HG02623 (cell line): ENCODE measurements at regions not wholly inside any gene's neighbourhood (a gene's known extent, or its start where the extent isn't known, plus 50 kb on each side); places are given as distances from the start of the nearest gene placed in this dataset.

Experiments
- ATAC-seq: cut with Tn5 transposase; IDR thresholded peaks from one replicate; pipeline ENCODE4 v1.9.1; 2021; ENCODE audit warnings: moderate library complexity; ENCODE audit not compliant: unreplicated experiment

DNA sequence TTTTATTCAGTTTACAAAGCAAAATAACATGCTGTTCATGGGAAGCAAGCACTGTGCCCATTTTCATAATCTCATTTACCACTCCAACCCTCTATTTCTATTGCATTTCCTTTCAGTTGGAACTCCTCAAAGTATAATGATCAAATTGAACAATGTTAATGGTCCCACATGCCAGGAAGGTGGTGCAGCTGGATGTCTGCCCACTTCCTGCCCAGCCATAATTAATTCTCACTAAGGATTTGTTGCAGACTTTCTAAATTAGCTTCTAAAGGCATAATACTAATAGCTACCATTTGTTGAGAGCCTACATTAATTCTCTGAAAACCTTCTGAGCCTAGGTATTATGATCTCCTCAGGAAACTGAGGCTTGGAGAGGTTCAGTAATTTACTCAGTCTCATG is 316.1 kb upstream of the TPM1 start:
- ATAC-seq: no peak

DNA sequence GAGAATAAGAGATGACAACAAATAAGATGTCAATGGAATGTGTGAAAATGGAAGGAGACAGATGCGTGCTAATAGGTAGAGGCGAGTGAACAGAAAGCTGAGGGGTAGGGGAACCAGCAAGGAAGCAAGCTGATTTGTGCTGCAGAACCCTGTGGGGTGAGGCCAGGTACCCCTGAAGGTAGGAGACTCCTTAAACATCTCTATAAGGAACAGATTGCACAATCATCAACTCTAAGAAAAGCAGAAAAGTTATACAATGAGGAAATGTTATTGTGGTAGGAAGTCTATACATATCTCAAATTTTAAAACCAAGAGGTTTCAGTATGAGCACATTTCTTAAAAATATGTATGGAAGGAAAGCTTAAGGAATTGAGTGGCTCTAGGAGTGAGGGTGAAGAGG is 315.0 kb upstream of the TPM1 start:
- ATAC-seq: no peak

DNA sequence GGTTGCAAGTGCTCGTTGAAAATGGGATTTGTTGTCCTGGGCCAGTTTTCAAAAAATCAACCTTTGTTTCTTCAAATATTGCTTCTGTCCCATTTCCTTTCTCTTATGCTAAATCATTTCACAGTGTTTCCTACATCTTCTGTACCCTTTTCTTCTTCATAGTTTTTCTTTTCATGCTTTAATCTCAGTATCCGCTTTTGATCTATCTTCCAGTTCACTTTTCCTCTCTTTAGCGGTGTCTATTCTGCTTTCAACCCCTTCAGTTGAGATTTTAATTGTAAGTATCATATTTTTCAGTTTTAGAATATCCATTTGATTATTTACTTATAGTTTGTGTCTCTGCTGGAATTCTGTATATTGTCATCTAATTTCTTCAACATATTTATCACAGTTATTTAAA is 311.7 kb upstream of the TPM1 start:
- no peak for ATAC-seq

DNA sequence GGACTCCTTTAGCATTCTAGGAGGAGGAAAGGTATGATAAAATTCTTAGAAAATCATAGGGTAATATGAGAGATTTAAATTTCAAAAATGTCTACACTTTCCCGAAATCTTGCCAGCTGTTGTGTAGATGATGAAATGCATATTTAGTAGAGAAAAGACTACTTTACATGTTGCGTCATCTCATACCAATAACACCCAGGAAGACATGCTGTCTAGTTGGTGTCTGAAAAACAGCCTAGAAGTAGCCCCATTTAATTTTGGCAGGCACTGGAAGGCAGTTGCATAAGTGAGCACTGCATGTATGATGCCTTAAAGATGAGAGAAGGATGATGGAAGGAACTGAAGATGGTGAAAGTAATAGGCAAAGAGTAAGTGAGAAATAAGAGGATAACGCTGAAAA is 310.5 kb upstream of the TPM1 start:
- ATAC-seq: no peak

DNA sequence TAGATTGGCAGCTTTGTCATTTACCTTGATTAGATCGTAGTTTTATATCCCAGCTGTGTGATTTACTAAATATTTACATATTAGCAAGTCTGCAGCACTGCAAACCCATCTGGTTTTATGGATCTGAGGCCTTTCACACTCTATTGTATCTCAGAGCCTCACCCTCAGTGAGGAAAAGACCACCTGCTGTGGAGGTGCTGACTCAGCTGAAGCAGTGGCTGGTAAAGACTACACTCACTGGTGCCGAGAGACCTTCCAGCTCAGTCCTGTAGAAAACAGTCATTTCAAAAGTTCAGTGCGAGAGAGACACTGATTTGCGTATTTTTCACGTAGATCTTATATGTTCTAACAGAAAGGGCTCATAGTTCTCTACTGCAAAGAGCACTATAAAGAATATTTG is 307.8 kb upstream of the TPM1 start:
- no peak for ATAC-seq

DNA sequence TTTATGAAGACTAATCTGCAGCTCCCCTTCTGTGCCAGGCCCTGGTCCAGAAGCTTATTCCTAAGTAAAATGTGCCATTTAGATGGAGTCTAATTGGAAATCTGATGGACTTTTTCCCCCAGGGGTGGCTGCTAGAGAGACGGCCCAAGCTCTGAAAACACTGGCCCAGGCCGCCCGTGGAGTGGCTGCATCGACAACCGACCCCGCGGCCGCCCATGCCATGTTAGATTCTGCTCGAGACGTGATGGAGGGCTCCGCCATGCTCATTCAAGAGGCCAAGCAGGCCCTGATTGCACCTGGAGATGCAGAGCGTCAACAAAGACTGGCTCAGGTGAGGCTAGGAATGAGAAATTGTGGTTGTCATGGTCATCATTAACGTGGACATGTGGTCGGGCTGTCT is 305.8 kb upstream of the TPM1 start:
- ATAC-seq: no peak

DNA sequence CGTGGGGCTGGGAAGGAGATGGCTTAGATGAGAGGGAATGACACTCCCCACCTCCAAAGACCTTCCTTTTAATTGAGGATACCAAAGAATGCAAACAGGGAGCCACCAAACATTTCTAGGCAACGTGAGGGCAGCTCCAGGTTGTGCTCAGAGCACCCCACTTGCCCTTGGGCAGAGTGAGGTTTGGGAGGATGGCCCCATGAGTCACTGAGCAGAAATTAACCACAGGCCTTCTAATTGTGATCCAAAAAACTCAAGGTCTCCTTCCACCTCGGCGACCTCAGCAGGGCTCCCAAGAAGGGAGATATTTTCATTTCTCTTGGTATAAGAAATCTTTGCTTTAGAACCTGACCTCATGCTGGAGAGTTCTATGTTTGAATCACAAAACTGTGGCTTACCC is 305.0 kb upstream of the TPM1 start:
- ATAC-seq: no peak

DNA sequence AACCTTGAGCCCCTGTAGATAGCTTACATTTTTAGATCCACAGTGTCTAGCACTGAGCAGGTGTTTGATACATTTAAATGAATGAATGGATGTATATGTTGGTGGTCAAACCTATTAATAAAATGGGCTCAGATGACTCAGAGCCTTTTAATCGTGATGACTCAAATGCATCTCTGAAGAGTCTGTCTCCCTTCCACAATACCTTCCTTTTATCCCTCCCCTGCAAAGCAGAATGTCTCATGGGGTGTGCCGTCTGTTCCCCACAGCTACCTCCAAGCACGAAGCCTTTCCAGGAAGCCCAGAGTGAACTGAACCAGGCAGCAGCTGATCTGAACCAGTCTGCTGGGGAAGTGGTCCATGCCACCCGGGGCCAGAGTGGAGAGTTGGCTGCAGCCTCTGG is 303.5 kb upstream of the TPM1 start:
- ATAC-seq: no peak

DNA sequence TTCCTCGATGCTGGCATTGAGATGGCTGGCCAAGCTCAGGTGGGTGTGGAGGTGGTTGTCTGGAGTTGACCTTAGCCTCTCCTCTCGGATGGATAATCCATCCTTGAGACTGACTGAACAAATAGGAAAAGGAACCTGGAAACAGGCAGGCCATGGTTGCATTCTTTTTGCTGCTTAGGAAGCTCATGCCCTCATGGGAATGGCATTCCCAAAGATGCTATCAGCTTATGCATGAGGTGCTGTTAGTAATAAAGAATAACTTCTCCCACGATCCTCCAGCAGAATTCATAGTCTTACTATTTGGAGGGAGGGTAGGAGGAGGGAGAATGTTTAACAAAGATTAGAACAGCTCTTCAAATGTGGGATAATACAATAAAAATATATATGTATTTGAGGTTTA is 303.0 kb upstream of the TPM1 start:
- ATAC-seq: no peak

DNA sequence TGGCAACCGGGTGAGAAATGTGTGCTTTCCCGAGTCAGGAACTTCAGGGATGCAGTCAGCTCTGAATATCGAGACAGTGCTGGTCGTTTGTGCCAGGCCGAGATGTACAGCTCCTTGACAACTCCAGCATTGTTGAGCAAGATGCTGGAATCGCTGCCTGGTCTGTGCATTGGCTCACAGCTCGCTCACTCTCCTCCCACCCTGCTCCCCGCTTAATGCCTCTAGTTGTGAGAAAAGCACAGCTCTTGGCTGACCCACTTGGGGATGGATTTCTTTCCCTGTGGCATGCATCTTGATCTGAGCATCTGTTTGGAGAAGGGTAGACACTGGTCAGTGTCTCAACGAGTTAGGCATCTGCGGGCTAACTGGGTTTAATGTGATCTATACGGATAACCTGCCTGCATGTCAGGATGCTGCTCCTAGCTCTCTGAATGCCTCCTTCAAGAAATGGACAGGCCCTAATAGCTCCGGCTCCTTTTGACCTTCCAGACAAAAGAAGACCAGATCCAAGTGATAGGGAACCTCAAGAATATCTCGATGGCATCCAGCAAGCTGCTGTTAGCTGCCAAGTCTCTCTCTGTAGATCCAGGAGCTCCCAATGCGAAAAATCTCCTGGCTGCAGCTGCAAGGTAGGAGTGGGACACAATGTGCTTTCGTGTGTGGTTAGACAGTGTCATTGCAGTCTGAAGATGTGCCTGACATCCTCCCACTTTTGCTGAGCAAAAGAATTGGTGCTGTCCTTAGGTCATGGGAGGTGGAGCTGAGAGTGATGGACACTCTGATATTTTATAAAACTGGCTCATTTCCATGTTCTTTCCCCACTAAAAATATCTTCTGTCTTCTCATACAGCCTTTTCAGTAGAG is 302.2 kb upstream of the TPM1 start:
- no peak for ATAC-seq

DNA sequence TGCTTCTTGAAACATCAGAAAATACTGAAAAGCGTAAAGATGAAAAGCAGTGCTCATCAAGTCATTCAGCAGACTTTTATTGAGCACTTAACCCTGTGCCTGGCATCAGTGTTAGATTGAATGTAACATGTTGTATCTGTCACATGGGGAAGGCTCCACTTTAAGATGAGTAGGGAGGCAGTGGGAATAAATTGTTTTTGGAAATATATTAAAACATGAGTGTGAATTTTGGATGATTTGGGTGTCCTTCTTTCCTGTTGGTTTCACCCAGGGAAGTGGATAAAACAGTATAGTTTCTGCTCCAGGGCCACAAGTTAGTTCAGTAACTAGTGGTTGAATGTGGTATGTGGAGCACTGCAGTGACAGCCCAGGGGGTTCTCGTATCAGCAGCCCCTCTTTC is 301.4 kb upstream of the TPM1 start:
- ATAC-seq: no peak

DNA sequence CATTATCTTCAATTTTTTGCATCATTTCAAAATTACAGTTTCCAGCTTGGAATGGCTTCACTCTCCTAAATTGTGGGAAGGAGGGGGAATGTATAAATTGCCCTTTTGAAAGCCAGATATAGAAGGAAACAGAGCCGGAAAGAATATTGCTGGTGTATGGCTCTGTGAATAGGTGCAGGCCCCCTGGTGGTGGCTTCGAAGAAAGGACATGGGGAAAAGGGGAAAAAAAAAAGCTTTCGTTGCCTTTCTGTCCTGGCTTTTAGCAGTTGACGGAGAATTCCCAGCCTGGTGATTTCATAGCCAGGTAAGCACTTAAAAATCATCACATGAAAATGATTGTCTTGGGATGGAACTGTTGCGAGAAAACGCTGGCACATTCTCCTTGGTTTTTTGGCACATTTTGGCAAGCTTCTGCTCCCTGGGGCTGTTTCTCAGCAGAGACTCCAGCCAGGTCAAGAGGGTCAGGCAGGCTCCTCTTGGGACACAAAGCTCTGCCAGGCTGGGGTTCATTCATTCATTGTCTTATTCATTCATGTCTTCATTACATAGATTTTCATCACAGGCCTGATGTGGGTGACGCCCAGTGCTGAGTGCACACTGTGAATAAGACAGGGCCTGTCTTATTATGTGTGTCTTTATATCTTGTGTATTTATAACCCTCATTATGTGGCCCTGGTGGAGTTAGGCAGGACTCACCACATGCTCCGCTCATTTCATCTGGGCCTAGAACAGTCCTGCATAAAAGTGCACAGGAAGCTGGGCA is 300.0 kb upstream of the TPM1 start:
- ATAC-seq: no peak

DNA sequence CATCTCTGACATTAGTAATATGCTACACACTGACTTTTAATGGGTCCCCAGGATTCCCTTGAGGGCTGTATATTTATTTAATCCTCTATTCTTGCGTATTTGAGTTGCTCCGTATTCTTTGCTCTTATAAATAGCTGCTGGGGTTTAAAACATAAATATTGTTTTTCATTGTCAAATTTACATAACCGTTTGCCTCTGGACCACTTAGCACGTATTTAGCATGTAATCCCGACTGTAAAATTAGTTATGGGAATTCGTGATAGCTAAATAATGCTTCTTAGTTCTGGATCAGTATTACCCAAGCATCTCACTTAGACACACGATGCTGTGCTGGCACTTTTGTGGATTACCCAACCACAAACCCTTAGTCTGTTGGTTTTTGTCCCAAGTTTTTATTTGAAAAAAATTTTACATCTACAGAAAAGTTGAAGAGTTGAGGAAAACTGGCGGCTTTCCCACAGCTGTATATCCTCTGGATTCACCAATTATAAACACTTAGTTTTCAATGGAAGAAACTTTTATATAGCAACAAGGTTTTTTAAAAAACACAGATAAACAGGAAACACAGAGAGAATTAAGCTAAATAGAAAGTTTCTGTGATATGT is 296.8 kb upstream of the TPM1 start:
- no peak for ATAC-seq

DNA sequence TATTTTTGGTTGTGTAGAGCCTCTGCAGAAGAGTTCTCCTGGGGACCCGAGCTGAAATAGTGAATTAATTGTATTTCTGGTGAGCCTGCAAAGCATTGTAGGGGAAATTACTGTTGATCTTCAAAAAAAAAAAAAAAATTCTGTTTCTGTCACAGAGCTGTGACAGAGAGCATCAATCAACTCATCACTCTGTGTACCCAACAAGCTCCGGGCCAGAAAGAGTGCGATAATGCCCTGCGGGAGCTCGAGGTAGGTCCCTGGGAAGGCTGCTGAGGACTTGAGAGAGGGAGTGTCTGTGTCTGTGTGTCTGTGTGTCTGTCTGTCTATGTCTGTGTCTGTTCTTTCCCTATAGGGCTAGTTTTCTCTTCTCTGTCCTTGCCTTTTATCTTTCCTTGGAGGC is 294.4 kb upstream of the TPM1 start:
- ATAC-seq: no peak

DNA sequence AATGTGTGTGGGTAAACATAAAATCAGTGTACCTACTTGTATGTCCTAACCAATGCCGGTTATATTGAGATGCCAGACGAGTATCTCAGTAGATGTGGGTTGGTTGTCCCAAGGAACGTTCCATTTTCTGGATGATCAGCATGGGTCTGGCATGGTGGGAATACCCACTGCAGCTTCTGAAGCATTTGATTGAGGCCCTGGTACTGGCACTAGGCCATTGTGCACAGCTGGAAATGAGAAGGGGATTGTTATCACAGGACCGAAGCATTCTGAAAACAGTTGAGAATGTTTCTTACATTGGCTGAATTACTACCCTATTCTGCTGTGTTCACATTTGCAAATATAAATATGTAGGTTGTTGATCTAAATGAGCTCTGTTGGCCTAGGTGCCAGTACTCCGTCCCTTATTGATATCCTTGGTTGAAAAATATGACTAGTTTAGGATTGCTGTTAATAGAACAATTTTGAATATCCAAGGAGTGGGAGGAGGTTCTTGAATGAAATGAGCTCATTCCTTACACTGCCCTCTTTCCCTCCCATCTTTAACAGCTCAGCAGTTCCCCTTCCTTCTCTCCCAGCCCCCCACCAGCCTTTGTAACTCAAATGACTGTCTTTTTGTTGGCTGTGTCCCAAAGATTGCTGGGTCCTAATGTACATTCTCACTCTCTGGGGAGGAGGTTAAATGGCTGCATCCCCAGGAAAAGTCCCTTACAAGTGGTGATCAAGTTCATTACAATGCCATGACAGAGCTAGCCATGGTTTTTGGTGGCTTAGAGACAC is 293.3 kb upstream of the TPM1 start:
- ATAC-seq: no peak

DNA sequence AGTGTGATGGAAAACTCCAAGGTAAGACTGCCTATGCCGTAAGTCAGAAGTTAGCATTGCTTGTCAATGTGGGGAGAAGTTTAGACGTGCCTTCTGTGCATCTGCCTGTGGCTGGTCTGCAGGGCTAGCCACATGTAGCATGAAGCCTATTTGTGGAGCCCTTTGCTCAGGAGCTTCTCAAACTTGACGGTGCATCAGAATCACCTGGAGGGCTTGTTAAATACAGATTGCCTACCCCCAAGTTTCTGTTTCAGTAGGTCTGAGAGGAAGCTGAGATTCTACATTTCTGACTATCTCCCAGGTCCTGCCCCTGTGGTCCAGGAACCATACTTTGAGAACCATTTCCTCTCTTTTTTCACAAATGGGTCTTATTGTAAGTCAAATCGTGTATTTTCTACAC is 292.1 kb upstream of the TPM1 start:
- no peak for ATAC-seq

DNA sequence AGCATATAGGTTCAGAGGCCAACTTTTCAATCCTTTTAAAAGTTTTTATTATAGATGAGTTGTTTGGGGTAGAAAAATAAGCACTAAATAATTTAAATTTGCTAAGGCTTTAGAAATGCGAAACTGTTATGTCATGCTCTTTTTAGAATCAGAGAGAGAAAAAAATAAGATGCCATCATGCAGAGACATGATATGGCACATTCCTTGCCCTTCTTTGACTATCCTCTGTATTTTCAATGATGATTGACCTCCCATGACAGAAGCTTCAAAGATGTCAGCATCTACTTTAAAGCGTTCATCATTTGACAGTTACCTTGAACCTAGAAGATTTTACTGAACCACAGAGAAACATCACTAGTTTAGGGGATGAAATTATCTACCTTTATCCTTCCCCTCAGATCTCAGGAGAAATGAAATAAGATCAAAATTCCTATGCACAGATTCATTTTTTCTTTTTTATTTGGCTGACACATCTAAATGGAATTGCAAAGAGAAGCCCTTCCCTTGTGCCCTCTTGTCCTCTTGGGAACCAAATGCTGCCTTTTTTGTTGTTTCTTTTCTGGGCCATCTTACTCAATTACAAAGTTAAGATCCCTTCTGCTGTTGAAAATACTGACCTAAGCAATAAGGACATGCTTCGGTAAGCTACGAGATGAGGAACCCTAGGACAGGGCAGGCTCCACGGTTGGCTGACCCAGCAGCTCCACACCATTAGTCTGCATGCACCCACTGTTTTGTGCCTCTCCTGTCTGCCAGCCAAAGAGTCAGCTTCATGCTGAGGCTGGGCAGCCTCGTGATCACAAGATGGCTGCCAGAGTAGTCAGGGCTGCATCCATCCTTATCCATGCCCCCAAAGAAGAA is 289.7 kb upstream of the TPM1 start:
- ATAC-seq: no peak

DNA sequence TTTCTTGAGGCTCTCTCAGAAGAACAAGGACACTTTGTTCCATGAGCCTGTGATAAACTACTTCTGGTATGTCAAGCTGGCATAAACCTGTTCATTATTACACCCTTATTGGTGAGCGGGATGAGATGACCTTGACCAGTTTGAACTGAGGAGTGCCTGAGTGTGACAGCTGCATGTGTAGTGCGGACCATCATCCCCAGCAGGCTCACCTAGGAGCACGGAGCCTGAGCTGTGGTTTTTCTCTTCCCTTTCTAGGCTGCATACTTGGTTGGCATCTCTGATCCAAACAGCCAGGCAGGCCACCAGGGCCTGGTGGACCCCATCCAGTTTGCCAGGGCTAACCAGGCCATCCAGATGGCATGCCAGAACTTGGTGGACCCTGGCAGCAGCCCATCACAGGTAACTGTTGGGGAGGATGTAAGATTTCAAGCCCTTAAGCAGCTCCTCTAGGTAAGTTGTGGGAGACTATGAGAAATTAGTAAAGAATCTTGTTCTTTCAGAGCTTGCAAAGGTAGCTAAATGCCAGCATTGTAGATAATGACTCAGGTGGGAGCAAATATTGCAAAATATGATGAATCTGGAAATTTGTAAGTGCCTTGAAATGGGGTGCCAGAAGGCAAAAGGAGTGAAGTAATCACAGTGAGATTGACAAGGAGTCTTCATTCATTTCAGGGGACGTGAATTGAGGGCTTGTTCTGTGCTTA is 288.9 kb upstream of the TPM1 start:
- no peak for ATAC-seq

DNA sequence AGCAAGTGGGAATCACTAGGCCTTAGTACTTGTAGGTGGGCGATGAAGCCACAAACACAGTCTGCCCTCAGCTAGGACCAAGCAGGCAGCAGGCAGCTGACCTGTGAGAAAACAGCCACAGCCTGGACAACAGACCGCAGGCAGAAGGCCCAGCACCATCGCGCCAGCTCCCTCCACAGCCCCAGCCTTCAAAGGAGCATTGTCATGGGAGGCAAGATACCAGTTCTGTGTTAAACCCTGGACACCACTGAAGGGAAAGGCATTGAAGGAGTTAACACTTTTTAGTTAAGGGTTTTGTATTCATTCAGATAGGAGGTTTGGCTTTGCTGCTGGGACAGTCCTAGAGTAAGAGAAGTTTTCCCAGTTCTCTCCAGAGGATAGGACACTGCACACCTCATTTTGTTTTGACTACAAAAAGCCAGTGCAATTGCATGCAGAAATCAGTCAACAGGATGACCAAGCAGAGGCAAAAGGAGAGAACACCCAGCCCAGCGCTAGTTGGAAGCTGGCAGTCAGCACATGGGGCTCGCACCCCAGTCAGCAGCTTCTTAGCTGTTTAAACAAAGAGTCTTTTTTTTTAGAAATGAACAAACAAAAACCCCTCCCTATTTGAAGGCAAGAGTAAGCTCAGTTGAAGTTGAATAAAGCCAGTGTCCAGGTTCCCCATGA is 286.1 kb upstream of the TPM1 start:
- no peak for ATAC-seq
